HG02885 (cell line): ENCODE measurements at regions not wholly inside any gene's neighbourhood (a gene's known extent, or its start where the extent isn't known, plus 50 kb on each side); places are given as distances from the start of the nearest gene placed in this dataset.

Source experiments
- ATAC-seq: cut with Tn5 transposase; IDR thresholded peaks from one replicate; pipeline ENCODE4 v1.9.1; 2021; ENCODE audit warnings: mild to moderate bottlenecking; ENCODE audit not compliant: unreplicated experiment, poor library complexity

GRCh38 chr2:187143537-187143936 is 294.6 kb upstream of the ZSWIM2 start:
- ATAC-seq, result no peak

GRCh38 chr2:187139469-187139868 is 290.5 kb upstream of the ZSWIM2 start:
- ATAC-seq, result no peak

- ATAC-seq, result no peak
These were observed 289.3 kb upstream of the ZSWIM2 start for GRCh38 chr2:187138265-187138664.

- ATAC-seq, result no peak
These were observed 287.7 kb upstream of the ZSWIM2 start for GRCh38 chr2:187136646-187137045.

- ATAC-seq, result no peak
These were observed 285.3 kb upstream of the ZSWIM2 start for GRCh38 chr2:187134306-187134705.

GRCh38 chr2:187129868-187130267 is 280.9 kb upstream of the ZSWIM2 start:
- ATAC-seq, result no peak

- no peak for ATAC-seq
These were observed 280.3 kb upstream of the ZSWIM2 start for GRCh38 chr2:187129306-187129705.

GRCh38 chr2:187126247-187127005 is 277.5 kb upstream of the ZSWIM2 start:
- no peak for ATAC-seq

- no peak for ATAC-seq
These were observed 276.3 kb upstream of the ZSWIM2 start for GRCh38 chr2:187125318-187125717.

GRCh38 chr2:187124529-187124928 is 275.6 kb upstream of the ZSWIM2 start:
- ATAC-seq, result no peak

- ATAC-seq, result no peak
These were observed 269.5 kb upstream of the ZSWIM2 start for GRCh38 chr2:187118331-187119099.

- no peak for ATAC-seq
These were observed 268.5 kb upstream of the ZSWIM2 start for GRCh38 chr2:187117483-187117882.

GRCh38 chr2:187115627-187116026 is 266.7 kb upstream of the ZSWIM2 start:
- ATAC-seq, result no peak

- no peak for ATAC-seq
These were observed 258.0 kb upstream of the ZSWIM2 start for GRCh38 chr2:187107001-187107400.

- ATAC-seq, result no peak
These were observed 256.2 kb upstream of the ZSWIM2 start for GRCh38 chr2:187105218-187105617.

GRCh38 chr2:187102381-187102780 is 253.4 kb upstream of the ZSWIM2 start:
- no peak for ATAC-seq

GRCh38 chr2:187098154-187098553 is 249.2 kb upstream of the ZSWIM2 start:
- ATAC-seq, result no peak

- no peak for ATAC-seq
These were observed 244.9 kb upstream of the ZSWIM2 start for GRCh38 chr2:187093771-187094412.

- ATAC-seq, result no peak
These were observed 242.7 kb upstream of the ZSWIM2 start for GRCh38 chr2:187091664-187092063.

- ATAC-seq, result no peak
These were observed 235.6 kb upstream of the ZSWIM2 start for GRCh38 chr2:187084524-187084923.

- ATAC-seq, result no peak
These were observed 232.5 kb upstream of the ZSWIM2 start for GRCh38 chr2:187081461-187081860.
